PC-9 (cell line): ENCODE measurements at regions not wholly inside any gene's neighbourhood (a gene's known extent, or its start where the extent isn't known, plus 50 kb on each side); places are given as distances from the start of the nearest gene placed in this dataset.

Source experiments
- BruUV-seq: library from RNA; stranded (reverse); fragments of 400-500 nt; replicated peaks from 2 replicates; lab custom pipeline; 2021; lab: Mats Ljungman, UMichigan
- CTCF ChIA-PET: fragments of 300-600 bp; sonication (Branson Sonifier 250); formaldehyde crosslinking; loops from one replicate; lab custom pipeline; 2022; ENCODE audit warnings: antibody characterized with exemption; lab: Charles Lee
- POLR2A ChIA-PET: fragments of 300-600 bp; sonication (Branson Sonifier 250); formaldehyde crosslinking; loops from one replicate; lab custom pipeline; 2022; ENCODE audit warnings: antibody characterized with exemption; ENCODE audit not compliant: unreplicated experiment; lab: Charles Lee
- DNase-seq, 2 experiments: peaks; one replicate each; pipeline versions ENCODE4 v3.0.0 to v3.0.0-alpha.2; 2015 to 2022; ENCODE audit warnings: mixed read lengths in 1 of 2
- H2AFZ ChIP-seq: fragments of 200-600 bp; sonication (generic); 2 replicates; pipeline ENCODE4 v1.8.1; 2017; ENCODE audit warnings: antibody characterized with exemption
- H3F3A ChIP-seq: fragments of 200-600 bp; sonication (generic); 2 replicates; pipeline ENCODE4 v1.8.1; 2017; ENCODE audit warnings: antibody characterized with exemption, mild to moderate bottlenecking, low read depth; ENCODE audit not compliant: insufficient read depth
- H3K27ac ChIP-seq: fragments of 200-600 bp; sonication (generic); 2 replicates; pipeline ENCODE4 v1.6.1; 2016; ENCODE audit warnings: mixed run types
- H3K27me3 ChIP-seq: fragments of 200-600 bp; sonication (generic); 2 replicates; pipeline ENCODE4 v1.6.1; 2016; ENCODE audit warnings: low read depth, mixed run types; ENCODE audit not compliant: insufficient read depth
- H3K36me3 ChIP-seq: fragments of 200-600 bp; sonication (generic); 2 replicates; pipeline ENCODE4 v1.6.1; 2016; ENCODE audit warnings: low read depth, mixed run types
- H3K4me1 ChIP-seq: fragments of 200-600 bp; sonication (generic); replicated peaks from 2 replicates; pipeline ENCODE4 v1.6.1; 2016; ENCODE audit warnings: mixed run types; ENCODE audit not compliant: insufficient read depth
- H3K4me2 ChIP-seq: fragments of 200-600 bp; sonication (generic); 2 replicates; pipeline ENCODE4 v1.6.1; 2017; ENCODE audit warnings: mixed run types
- H3K4me3 ChIP-seq: fragments of 200-600 bp; sonication (generic); 2 replicates; pipeline ENCODE4 v1.6.1; 2016; ENCODE audit warnings: mixed run types
- H3K79me2 ChIP-seq: fragments of 200-600 bp; sonication (generic); 2 replicates; pipeline ENCODE4 v1.6.1; 2017; ENCODE audit warnings: low read depth, mixed run types
- H3K9me2 ChIP-seq: fragments of 200-600 bp; sonication (generic); 2 replicates; pipeline ENCODE4 v1.8.1; 2017; ENCODE audit warnings: mild to moderate bottlenecking; ENCODE audit not compliant: insufficient read depth
- H3K9me3 ChIP-seq: fragments of 200-600 bp; sonication (generic); 2 replicates; pipeline ENCODE4 v1.8.1; 2016; ENCODE audit warnings: low read depth; ENCODE audit not compliant: insufficient read depth
- H4K20me1 ChIP-seq: fragments of 200-600 bp; sonication (generic); 2 replicates; pipeline ENCODE4 v1.8.1; 2017; ENCODE audit not compliant: insufficient read depth
- EZH2 ChIP-seq: fragments of 200-600 bp; sonication (generic); IDR thresholded peaks from 2 replicates; pipeline ENCODE4 v1.8.0; 2017; ENCODE audit warnings: antibody characterized with exemption, low read depth
- intact Hi-C: fragments of 100-400 bp; cut with micrococcal nuclease; formaldehyde crosslinking; loops from one replicate; pipeline ENCODE4 v1.10.0; 2022; ENCODE audit not compliant: unreplicated experiment
- TF ChIP-seq, protein P1 (sequence below): fragments of 200-600 bp; sonication (generic); conservative IDR thresholded peaks from 2 replicates; pipeline ENCODE4 v1.6.1; 2017; ENCODE audit warnings: mixed run types, antibody characterized with exemption, mild to moderate bottlenecking, moderate library complexity

DNA sequence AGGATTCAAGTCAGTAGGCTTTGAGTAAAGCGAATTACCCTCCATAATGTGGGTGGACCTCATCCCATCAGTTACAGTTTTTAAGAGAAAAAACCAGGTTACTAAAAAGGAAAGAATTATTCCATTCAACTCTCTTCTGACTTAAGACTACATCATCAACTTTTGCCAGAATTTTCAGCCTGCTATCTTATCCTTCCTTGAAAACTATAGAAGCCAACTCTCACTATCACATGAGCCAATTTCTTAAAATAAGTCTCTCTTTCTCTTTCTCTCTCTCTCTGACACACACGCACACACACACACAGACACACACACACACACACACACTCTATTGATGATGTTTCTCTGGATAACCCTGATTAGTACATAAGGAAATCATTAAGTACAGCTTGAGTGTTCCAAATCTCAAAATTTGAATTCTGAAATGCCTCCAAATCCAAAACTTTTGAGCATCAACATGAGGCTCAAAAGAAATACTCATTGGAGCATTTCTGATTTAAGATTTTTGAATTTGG, 217.0 kb upstream of the PRR20A start:
- H3K27me3 ChIP-seq = no peaks in the 10 kb centered on the region
- POLR2A ChIA-PET = no interaction called here
- H3K36me3 ChIP-seq = no peaks in the 10 kb centered on the region
- no peak overlapping the region for H2AFZ ChIP-seq
- TF ChIP-seq EZH2 = no peak
- TF ChIP-seq, protein P1, sequence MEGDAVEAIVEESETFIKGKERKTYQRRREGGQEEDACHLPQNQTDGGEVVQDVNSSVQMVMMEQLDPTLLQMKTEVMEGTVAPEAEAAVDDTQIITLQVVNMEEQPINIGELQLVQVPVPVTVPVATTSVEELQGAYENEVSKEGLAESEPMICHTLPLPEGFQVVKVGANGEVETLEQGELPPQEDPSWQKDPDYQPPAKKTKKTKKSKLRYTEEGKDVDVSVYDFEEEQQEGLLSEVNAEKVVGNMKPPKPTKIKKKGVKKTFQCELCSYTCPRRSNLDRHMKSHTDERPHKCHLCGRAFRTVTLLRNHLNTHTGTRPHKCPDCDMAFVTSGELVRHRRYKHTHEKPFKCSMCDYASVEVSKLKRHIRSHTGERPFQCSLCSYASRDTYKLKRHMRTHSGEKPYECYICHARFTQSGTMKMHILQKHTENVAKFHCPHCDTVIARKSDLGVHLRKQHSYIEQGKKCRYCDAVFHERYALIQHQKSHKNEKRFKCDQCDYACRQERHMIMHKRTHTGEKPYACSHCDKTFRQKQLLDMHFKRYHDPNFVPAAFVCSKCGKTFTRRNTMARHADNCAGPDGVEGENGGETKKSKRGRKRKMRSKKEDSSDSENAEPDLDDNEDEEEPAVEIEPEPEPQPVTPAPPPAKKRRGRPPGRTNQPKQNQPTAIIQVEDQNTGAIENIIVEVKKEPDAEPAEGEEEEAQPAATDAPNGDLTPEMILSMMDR = no peak
- no peaks in the 10 kb centered on the region for H3K4me1 ChIP-seq
- H3K4me3 ChIP-seq = no peak overlapping the region
- no peaks in the 10 kb centered on the region for H3K9me3 ChIP-seq
- DNase-seq = no peak
- H3K27ac ChIP-seq = no peak overlapping the region
- no peaks in the 10 kb centered on the region for H3K9me2 ChIP-seq
- H3K79me2 ChIP-seq = no peaks in the 10 kb centered on the region
- H3K4me2 ChIP-seq = no peak overlapping the region
- BruUV-seq = no TSS peak
- no peaks in the 10 kb centered on the region for H4K20me1 ChIP-seq
- H3F3A ChIP-seq = no peaks in the 10 kb centered on the region
- CTCF ChIA-PET = no interaction called here
- intact Hi-C loops = no loop called here

DNA sequence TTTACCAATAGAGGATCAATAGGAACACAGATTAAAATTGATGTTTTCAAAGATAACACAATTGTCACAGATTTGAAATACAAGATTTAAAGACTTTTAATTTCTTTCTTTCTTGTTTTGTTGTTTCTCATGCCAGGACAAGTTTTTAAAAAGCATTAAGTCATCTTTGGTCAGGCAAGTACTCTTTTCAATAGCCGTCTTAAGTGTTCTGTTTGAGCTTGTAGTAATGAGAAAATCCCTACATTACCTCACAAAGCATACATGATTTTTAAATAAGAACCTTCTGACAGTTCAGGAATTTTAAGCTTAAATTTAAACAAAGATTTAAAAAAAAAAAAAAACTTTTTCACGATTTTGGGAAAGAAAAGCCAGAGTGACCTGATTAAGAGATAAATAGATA, 216.3 kb upstream of the PRR20A start:
- intact Hi-C loops = no loop called here
- no peak for TF ChIP-seq EZH2
- TF ChIP-seq, protein P1 = no peak
- BruUV-seq = no TSS peak
- Histone ChIP-seq H3K79me2 (no peaks in the 10 kb centered on the region), H3K27me3 (no peaks in the 10 kb centered on the region), H3K9me2 (no peaks in the 10 kb centered on the region), H3K4me3 (no peak overlapping the region), H2AFZ (no peak overlapping the region), H3F3A (no peaks in the 10 kb centered on the region), H3K4me1 (no peaks in the 10 kb centered on the region), H3K9me3 (no peaks in the 10 kb centered on the region), H3K4me2 (no peak overlapping the region), H3K36me3 (no peaks in the 10 kb centered on the region), H3K27ac (no peak overlapping the region), H4K20me1 (no peaks in the 10 kb centered on the region)
- ChIA-PET POLR2A (no interaction called here), CTCF (no interaction called here)
- DNase-seq = no peak

DNA sequence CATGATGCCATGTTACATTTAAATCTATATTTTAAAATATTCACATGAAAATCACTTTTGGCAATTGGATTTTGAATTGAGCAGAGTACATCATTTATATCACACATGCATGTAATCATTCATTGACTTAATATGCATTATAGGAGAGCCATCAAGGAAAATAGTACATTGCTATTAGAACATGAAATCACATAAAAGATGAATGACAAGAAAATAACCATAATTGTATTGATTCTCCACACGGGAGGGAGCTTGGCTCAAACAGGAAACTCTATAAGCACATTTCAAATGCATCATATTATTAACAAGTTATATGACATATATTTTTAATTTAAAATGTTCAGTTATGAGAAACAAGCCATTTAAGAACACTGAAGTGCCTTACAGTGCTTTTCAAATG, 208.6 kb upstream of the PRR20A start:
- Histone ChIP-seq H3K27me3 (no peaks in the 10 kb centered on the region), H2AFZ (no peak overlapping the region), H3K4me1 (no peaks in the 10 kb centered on the region), H4K20me1 (no peaks in the 10 kb centered on the region), H3K9me2 (no peaks in the 10 kb centered on the region), H3F3A (no peaks in the 10 kb centered on the region), H3K9me3 (no peaks in the 10 kb centered on the region), H3K4me3 (no peak overlapping the region), H3K4me2 (no peak overlapping the region), H3K36me3 (no peaks in the 10 kb centered on the region), H3K79me2 (no peaks in the 10 kb centered on the region), H3K27ac (no peak overlapping the region)
- ChIA-PET POLR2A (no interaction called here), CTCF (no interaction called here)
- no TSS peak for BruUV-seq
- DNase-seq = no peak
- TF ChIP-seq EZH2 = no peak
- TF ChIP-seq, protein P1 = no peak
- intact Hi-C loops = no loop called here
